GM18907 (cell line): ENCODE measurements at regions not wholly inside any gene's neighbourhood (a gene's known extent, or its start where the extent isn't known, plus 50 kb on each side); places are given as distances from the start of the nearest gene placed in this dataset.

Experiments used
- ATAC-seq: cut with Tn5 transposase; IDR thresholded peaks from one replicate; pipeline ENCODE4 v1.9.1; 2021; ENCODE audit warnings: mild to moderate bottlenecking, moderate library complexity; ENCODE audit not compliant: unreplicated experiment

- ATAC-seq, result no peak
Observed at GRCh38 chr2:120453635-120453998, 107.7 kb downstream of the INHBB start.

GRCh38 chr2:120454654-120455385, 108.9 kb downstream of the INHBB start:
- ATAC-seq, result no peak

- no peak for ATAC-seq
Observed at GRCh38 chr2:120455390-120455789, 109.5 kb downstream of the INHBB start.

GRCh38 chr2:120456867-120457266, 110.9 kb downstream of the INHBB start:
- no peak for ATAC-seq

GRCh38 chr2:120460511-120460910, 114.6 kb downstream of the INHBB start:
- no peak for ATAC-seq

GRCh38 chr2:120461092-120461491, 115.2 kb downstream of the INHBB start:
- no peak for ATAC-seq

GRCh38 chr2:120461546-120462537, 115.9 kb downstream of the INHBB start:
- ATAC-seq, result no peak

GRCh38 chr2:120463527-120463926, 117.6 kb downstream of the INHBB start:
- no peak for ATAC-seq

- ATAC-seq, result no peak
Observed at GRCh38 chr2:120463996-120464395, 118.1 kb downstream of the INHBB start.

GRCh38 chr2:120464448-120464931, 118.6 kb downstream of the INHBB start:
- ATAC-seq, result no peak

GRCh38 chr2:120465012-120465700, 119.2 kb downstream of the INHBB start:
- ATAC-seq, result no peak

- no peak for ATAC-seq
Observed at GRCh38 chr2:120465701-120465988, 119.7 kb downstream of the INHBB start.

GRCh38 chr2:120465989-120466703, 120.2 kb downstream of the INHBB start:
- no peak for ATAC-seq

GRCh38 chr2:120466704-120467054, 120.7 kb downstream of the INHBB start:
- ATAC-seq, result no peak

GRCh38 chr2:120468136-120468535, 122.2 kb downstream of the INHBB start:
- no peak for ATAC-seq

GRCh38 chr2:120469426-120469825, 123.5 kb downstream of the INHBB start:
- ATAC-seq, result no peak

GRCh38 chr2:120470041-120470965, 124.4 kb downstream of the INHBB start:
- ATAC-seq, result no peak

- ATAC-seq, result no peak
Observed at GRCh38 chr2:120471166-120471565, 125.2 kb downstream of the INHBB start.

GRCh38 chr2:120472031-120472430, 126.1 kb downstream of the INHBB start:
- no peak for ATAC-seq

GRCh38 chr2:120472891-120473309, 127.0 kb downstream of the INHBB start:
- ATAC-seq, result no peak
